Daoy (cell line): ENCODE measurements at regions not wholly inside any gene's neighbourhood (a gene's known extent, or its start where the extent isn't known, plus 50 kb on each side); places are given as distances from the start of the nearest gene placed in this dataset.

Experiments used
- DNase-seq: peaks from one replicate; pipeline ENCODE4 v3.0.0-alpha.2; 2015; ENCODE audit warnings: low read depth

DNA sequence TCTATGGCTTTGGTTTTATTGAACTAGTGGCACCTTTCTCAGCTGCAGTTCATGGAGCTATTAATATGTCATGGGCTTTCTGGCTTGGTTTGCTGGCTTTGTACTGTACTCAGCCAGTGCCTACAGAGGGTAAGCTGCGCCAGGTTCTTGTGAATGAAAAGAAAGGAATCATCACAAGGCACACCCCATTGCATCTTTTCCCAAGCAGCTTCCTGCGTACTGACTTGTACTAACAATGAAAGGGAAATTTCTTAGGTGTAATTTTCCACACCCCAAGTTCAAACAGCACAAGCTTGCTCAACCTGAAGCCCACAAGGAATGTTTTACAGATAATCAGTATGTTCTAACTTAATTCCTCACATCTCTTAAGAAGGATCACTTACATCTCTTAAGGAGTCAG, 78.0 kb upstream of the TNFSF18 start:
- no peak for DNase-seq

DNA sequence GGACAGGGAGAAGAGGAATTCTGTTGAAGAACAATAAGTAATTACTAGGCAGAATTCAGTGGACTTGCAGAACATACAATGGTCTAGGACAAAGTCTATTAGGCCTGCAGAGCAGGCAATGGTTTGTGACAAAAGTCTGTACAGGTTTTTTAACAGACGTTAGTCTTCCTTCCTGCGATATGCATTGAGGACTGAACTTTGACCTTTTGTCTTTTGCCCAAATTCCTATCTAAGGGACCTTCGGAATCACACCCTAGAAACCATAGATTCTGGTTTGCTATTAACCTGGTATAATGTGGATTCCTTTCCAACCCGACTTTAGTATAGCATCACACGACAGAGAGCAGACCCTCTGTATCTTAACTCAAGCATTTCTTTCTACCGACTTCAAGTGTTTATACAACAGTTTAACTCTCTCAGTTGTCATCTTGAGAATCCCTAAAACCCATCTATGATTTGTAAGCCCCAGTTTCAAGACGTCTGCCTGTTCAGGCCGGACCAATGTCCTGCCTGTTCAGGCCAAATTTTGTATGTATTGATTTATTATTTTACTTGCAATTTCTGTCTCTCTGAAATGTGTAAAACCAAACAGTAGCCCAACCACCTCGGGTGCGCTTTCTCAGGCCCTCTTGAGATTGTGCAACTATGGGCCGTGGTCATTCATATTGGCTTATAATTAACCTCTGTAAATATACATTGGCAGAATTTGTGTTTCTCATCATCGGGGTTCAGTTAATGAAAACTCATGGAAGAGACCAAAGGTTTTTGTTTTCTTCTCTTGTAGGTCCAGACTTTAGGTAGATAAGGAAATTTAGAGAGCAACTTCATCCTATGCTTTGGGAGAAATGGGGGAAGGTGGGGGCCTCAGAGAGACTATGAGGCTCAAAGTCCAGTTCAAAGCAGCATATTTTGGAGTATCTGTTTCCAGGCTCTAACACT, 76.9 kb upstream of the TNFSF18 start:
- DNase-seq = no peak

DNA sequence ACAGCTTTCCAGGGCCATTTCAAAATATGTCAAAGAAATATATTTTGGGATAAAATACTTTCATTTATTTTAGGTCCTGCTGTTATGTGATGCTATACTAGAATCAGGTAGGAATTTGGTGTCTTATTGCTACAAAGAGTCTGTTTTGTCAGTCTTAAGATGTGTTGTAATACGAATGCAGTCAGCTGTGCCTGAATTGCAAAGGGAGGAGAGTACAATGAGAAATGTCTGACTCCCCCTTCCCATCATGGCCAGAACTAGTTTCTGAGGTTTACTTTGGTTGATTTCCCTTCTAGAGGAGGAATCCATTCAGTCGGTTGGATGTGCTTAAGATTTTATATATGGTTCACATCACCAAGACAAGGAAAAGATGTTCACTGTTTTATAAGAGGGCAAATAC, 75.7 kb upstream of the TNFSF18 start:
- DNase-seq = no peak

DNA sequence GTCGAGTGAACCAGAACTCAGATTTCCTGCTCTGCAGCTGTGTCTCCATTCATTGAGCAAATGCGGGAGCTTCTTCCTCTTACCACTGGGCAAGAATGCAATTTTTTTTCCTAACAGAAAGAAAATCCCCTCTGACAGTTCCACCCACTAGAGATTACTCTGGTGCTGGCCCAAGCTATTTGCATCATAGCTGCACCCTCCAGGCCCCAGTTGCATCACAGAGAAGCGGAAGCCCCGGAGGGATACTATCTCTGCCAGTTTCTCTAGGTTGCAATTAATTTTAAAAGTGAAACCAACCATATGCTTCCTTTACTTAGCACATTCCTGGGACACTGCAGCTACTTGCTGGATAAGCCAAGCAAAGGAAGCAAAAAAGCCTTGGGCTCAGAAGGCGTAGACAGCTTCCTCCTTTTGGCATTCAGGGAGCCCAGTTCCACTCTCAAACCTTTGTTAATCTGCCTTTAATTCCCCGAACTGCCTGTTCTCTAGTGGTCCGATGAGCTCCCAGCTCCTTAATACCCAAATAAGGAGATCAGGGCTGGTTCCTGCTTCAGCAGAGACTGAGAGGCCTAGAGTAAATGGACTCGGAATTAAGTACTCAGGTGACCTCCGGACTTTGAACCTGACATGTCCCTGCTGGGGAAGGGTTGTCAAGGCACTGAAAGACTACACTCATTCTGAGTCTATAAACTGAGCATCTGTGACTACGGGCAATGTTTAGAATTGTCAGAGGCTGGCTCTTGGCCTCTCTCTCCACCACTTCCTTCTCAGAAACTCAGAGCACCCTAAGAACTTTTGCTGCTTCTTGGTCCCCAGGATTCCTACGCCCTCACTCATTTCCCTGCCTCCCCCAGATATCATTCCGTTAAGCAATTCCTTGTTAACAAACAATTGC, 72.5 kb upstream of the TNFSF18 start:
- peak; percentile 70 for DNase-seq

DNA sequence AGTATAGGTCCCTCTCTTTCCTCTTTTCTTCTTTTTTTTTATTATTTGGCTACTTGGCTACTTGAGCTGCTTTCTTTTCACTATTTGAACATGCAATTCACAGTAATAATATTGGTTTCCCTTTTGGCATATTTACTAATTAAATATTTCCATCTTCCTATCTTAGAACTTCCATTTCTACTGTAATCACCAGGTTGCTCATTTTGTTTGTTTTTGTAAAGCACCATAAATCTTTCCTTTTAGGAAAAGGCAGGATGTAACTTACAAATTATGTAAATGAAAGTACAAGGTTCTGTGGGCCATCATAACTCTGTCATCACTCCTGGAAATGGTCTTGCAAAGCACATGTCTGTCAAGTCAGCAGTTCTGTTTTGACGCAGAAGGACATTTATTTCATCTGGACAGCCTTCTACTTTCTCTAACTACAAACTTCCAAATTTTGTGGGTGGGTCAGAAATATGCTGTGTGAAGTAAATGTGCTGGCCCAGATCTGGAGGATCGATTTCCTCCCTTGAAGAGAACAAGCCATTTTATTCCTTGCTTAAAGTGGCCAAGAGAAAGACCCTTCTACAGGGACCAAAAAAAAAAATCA, 71.7 kb upstream of the TNFSF18 start:
- DNase-seq = peak; percentile 18

DNA sequence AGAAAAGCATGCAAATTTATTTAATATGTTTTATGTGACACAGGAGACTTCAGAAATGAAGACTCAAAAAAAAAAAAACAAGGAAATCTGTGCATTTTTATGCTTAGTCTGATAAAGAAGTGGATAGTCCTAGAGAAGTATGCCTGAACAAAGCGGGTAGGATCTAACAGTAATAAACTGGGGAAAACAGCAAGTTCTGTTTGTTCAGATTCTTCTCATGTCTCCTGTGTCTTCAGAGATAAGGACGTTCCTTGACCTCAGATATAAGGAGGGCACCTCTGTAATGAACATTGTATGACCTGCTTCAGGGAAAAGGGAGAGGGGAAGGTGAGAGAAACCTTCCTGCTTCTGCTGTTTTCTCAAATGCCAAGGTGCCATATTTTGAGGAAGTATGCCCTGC, 67.7 kb upstream of the TNFSF18 start:
- no peak for DNase-seq

DNA sequence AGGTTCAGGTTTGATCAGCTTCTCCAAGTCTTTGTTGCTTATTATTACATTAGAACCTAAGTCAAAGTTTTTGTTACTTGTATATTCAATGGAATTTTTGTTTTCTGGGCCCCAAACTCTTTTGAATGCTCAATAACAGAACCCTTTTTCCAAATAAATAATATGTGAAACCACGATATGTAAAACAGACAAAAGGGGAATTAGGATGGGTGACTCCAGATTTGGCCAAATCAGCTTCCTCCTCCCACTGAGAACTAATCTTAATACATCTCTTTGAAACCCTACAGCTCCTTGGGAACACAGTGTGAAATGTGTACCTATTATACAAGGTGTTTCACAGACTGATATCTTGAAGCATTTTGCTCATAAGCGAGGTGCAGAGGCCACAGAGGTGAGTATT, 67.0 kb upstream of the TNFSF18 start:
- DNase-seq = no peak

DNA sequence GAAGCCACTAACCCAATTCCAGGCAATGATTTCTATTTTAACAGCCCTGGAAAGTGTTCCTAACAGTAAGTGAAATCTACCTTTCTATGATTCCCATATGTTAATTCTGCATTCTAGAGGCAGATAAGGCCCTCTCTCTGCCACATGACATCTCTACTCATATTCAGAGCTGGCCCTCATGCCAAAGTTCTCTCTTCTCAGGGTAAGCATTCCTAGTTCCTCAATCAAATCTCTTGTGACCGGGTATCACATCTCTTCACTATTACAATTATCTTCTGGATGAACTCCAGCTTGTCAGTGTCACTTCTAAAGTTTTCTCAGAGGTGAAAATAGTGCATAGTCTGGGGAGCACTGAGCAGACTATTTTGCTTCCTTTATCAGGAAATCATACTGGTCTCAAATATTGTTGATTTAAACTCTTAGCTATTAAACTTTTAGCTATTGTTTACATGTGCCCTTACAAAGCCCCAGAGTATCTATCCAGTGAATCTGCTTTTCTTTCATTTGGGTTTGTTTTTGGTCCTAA, 66.4 kb upstream of the TNFSF18 start:
- DNase-seq = no peak

DNA sequence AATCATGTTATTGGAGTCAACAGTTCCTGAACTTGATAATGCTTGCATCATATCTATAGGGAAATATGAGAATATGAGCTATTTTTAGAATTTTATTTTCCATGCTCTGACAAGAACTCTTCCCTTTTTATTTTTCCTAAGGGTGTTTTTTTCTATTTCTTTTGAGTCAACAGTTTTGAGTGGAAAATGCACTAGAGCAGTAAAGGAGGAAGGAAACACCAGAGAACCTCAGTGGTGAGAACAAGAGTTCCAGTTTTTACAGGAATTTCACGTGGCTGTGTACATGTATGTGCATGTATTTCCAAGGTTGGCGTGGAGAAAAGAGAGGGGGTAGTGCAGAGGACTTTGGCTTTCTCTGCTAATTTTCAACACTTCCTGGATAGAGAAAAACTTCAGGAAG, 63.6 kb upstream of the TNFSF18 start:
- no peak for DNase-seq

DNA sequence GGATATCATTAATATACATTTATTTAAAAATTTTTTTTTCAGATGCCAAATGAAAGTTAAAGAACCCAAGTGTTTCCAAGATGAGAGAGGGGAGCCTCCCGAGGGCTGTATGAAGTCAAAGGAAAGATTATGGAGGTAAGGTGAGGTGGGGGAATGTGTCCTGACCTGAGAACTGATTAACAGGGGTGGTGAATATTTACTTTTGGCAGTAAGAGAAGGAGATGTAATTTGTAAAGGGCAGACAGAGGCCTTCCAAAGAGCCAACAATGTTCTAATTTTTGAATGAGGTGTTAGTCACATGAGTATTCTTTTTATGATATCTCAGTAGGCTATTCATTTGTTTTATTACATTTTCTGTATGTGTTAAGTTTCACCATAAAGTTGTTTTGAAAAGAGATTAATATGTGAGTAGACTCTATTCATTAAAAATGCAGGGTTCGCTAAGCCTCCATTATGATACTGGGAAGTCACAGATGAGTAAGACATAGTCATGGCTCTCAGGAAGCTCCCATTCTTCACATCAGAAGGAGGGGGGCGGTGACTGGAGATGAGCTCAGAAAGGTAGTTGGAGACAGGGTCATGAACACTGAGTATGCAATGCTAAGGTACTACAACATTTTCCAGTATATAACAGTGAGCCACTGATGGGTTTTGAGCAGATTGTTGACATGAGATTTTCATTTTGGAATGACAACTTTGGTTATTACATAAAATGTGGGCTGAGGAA, 62.4 kb upstream of the TNFSF18 start:
- peak; percentile 75 for DNase-seq

DNA sequence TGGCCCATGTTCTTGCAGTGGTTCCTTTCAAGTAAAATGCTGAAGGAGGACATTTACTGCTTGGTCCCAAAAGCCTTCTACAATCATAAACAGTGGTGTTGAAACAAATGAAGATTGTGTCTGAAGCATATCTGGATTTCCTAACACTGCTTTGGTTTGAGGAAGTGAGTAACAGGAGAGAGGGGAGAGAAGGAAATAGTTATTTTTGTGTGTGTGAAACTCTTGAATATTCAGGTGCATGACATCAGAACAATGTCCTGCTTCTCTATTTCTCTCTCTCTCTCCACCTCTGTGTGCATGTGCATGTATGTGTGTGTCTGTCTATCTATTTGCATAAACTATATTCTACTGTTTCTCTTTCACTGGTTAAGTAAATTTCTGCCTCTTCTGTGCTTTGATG, 61.4 kb upstream of the TNFSF18 start:
- no peak for DNase-seq

DNA sequence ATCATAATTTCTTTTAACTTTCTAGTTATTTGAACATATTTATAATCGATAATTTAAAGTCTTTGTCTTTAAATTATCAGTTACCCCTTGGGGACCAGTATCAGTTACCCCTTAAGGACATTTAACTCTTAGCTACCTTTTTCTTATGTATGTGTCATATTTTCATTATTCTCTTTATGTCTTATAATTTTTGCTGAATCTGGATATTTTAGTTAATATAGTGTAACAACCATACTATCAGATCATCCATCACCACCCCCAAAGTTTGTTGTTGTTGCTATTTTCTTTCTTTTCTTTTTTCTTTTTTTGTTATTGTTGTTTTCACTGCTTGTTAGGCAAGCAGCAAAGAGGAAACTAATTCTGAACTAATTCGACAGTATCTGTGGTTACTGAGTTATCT, 57.0 kb upstream of the TNFSF18 start:
- no peak for DNase-seq

DNA sequence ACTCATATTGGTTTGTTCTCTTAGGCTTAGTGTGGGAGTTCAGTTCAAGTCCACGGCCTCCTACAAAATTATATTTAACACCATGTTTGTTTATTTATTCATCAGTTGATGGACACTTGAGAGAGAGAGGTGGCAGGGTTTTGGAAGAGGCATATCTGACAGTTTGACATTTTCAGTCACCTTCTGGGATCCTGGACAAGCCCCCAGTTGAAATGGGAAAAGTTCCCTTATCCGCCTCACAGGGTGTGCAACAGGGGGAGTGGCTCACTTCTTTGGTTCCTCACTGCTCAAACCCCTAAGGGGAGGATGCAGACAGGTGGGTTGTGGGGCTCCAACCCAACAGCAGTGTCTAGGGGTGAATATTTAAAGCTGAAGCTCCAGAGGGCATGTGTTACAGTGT, 52.3 kb upstream of the TNFSF18 start:
- no peak for DNase-seq

DNA sequence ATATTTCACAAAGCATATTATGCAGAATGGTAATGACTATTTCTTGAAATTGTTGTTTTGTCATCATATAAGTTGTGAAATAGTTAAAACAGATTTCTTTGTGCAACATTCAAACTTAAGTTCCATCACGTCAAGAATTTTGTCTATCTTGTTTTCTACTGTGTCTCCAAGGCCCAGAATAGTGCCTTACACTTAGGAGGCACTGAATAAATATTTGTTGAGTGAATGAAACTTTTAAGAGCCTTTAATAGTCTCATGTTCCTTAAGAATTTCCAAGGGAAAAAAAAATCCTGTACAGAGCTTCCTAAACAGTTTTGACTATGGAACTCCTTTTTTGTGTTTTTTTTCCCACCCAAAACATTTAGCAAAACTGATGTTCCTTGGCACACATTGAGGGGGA, 50.8 kb upstream of the TNFSF18 start:
- DNase-seq = no peak

DNA sequence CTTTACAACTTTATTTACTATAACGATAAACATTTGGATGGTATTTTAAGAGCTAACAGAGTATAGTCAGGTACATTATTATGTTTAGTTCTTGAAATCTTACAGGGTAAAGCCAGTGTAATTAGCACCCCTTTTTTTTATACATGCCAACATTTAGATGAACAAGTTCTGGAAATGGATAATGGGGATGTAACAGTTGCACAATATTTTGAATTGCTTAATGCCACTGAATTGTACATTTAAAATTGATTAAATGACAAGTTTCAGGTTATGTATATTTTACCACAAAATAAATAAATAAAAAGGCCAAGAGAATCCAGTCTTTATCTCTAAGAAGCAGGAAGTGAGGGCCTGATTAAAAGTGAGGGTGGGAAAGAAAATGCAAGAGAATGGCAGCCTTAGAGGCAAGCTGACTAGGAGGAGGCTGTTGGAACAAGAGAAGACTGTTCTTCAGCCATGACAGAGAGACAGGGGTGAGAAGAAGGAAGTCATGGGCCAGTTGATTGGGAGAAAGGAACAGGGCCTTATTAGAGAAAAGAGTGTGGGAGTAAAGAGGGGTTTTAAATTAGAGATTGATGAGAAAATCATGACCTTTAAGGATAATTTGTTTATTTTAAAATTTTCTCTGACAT, 49.9 kb upstream of the TNFSF18 start:
- DNase-seq = no peak
